ENCODE measurements at regions not wholly inside any gene's neighbourhood (a gene's known extent, or its start where the extent isn't known, plus 50 kb on each side); places are given as distances from the start of the nearest gene placed in this dataset.

GRCh38 chr12:59980476-59980875, 384.6 kb downstream of the SLC16A7 start:
- TF ChIP-seq CTCF (IDR thresholded peaks at IDR 0.05; ENCODE audit: low read depth, low read length) (no peak), EZH2phosphoT487 (IDR thresholded peaks at IDR 0.05; ENCODE audit: low read depth) (no peak)

Data from OCI-LY3 (cell line).